ENCODE measurements at regions not wholly inside any gene's neighbourhood (a gene's known extent, or its start where the extent isn't known, plus 50 kb on each side); places are given as distances from the start of the nearest gene placed in this dataset.

- DNase-seq = no peak
Measured at GRCh38 chr9:121569266-121569648, 69.6 kb upstream of the GGTA1 start.

- DNase-seq = no peak
Measured at GRCh38 chr9:121572581-121572980, 72.9 kb upstream of the GGTA1 start.

GRCh38 chr9:121573717-121574485 lies 74.3 kb upstream of the GGTA1 start:
- DNase-seq = no peak

DNA sequence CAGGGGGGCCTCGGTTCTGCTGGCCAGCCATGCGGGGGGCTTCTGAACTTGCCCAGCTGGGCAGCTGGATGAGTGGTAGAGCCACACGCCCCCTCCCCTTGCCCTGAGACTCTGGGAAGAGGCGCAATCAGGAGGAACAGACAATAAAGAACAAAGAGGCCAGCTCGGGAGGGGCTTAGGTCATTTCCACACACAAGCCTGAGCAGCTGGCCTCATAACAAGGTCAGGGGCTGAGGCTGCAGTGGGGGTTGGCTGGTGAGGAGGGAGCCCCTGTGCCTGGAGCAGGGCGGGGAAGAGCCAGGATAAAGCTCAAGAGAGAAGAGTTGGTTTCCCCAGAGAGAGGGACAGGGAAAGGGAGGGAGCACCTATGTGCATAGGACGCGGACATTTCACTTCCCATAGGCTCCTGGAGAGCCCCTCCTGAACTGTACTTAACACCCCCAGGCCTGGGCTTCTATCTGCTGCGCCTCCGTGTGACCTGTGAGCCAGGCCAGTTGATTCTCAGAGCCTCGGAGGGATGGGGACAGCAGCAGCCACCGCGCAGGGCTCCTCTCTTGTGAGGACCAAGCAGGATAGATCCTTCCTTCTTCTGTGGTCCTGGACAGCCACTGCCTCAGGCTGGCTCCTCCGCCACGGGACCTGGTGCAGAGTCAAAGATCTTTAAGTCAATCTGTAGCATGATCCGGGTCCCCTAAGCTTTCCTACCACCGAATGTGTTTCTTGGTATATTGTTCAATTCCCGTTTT lies 75.3 kb upstream of the GGTA1 start:
- no peak for DNase-seq

GRCh38 chr9:121576281-121577075 lies 75.0 kb upstream of the DAB2IP start:
- no peak for DNase-seq

GRCh38 chr9:121577166-121577565 lies 74.3 kb upstream of the DAB2IP start:
- DNase-seq = no peak

DNA sequence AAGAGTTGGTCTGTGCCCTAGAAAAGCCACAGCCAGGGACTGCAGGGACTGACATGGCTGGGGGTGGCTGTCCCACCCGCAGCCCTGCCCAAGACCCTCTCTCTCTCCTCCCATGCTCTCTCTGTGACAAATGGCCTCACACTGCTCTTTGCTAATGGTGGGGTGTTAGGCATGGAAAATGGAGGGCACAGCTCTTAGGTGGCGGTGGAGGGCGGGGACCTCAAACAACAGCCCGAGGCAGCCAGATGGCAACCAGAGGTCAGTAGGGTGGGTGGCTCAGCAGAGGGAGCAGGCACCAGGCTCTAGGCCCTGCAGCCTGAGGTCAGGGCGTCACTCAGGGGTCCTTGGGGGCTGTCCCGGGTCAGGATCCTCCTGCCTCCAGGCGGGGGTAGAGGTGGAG lies 73.9 kb upstream of the DAB2IP start:
- DNase-seq = no peak

GRCh38 chr9:121581786-121582600 lies 69.4 kb upstream of the DAB2IP start:
- DNase-seq = peak; percentile 45 to 58

- no peak for DNase-seq
Measured at GRCh38 chr9:121582641-121583040, 68.8 kb upstream of the DAB2IP start.

DNA sequence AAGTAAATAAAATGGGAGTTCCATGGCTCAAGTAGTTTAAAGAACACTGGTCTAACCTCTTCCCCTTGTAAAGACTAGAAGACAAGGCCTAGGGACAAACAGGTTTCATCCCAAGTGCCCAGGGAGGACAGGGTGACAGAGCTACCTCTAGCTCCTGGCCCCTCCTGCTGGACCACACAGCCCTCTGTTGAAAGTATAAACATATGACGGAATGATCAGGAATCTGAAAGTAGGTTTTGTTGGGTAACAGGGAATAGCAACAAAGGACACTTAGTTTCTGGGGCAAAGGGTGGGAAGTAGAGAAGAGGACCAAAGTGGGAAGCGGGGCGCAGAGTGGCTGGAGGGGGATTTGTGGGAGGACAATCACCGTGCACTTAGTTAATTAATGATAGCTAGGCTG lies 67.0 kb upstream of the DAB2IP start:
- DNase-seq = no peak

DNA sequence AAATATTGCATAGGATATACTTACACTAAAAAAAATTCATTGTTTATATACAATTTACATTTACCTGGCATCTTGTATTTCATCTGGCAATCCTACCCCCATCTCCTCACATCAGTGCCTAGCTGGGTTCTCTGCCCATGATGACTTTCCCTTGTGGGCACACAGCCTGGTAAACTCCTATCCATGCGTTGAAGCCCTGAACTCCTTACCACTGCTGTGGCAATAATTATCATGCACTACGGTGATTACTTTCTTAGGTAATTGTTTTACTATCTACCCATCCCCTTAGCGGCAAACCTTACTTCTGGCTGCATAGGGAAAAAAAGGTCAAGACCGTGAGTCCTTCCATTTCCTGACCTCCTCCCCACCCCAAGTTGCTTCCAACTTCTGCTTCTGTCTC lies 63.6 kb upstream of the DAB2IP start:
- no peak for DNase-seq

DNA sequence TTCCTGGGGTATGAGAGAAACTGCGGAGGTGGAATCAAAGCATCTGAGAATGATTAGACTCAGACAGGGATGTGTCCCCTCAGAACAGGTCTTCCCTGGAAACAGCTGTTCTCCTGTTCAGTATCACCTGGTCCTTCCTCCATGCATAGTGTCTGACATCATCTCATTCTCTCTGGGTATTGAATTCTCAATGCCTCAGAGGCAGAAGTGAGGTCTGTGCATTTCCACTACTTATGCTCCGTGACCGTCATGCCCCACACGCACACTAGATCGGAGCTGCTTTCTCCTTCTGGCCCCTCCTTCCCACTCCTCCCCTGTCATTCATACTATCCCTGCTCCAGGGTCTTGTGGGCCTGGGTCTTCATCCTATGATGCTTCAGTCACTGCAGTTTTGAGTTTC lies 61.4 kb upstream of the DAB2IP start:
- no peak for DNase-seq

DNA sequence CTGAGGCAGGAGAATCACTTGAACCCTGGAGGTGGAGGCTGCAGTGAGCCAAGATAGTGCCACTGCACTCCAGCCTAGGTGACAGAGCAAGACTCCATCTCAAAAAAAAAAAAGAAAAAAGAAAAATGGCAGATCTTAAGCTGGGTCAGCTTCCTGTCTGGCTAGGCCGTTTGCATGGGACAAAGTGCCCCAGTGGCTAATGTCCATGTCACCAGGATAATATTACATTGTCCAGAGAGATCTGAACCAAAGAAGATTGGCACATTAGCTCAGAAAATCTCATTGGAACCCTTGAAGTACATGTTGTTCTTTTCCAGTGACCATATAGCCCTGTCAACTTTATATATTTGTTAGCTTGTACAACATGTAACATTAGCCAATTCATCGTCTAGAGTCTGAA lies 59.2 kb upstream of the DAB2IP start:
- no peak for DNase-seq

DNA sequence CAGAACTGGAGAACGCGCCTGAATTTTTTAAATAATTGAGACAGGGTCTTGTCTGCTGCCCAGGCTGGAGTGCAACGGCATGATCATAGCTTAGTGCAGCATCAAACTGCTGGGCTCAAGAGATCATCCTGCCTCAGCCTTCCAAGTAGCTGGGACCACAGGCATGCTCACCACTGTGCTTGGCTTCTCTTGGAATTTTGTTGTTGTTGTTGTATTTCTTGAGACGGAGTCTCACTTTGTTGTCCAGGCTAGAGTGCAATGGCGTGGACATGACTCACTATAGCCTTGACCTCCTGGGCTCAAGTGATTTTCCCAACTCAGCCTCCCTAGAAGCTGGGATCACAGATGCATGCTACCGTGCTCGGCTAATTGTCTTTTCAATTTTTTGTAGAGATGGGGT lies 58.4 kb upstream of the DAB2IP start:
- no peak for DNase-seq

DNA sequence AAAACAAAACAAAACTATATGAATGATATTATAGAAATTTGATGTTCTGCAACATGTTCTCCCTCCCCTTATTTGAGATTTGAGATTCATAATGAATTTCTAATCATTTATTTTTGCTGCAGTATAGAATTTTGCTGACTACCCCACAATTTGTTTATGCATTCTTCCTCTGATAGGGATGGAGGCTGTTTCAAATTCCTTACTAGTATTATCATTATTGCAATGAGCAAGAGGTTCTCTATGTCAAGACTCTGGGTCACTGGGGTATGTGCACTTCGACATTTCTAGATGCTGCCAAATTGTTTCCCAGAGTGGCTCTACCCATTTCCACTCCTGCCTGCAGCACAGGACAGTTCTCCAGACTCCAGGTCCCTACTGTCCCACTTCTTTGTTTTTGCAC lies 54.9 kb upstream of the DAB2IP start:
- no peak for DNase-seq

DNA sequence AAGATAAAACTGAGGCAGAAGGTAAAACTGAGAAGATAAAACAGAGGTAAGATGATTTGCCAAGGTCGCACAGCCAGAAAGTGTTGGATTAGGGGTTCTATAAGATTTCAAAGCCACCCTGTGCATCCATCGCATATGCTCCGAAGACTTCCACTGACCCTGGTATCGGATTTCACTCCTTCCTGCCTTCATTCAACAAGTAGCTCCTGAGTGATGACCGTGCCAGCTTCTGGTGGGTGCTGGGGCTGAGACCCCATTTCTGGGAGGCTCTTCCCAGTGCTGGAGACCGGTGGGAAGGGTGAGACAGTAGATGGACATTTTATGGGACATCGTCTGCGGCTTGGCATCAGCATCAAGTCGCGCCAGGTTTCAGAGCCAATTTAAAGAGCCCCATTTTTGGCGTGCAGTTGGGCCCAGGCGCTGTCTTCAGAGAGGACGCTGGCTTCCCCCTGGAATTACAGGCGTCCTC lies 53.7 kb upstream of the DAB2IP start:
- DNase-seq = no peak

DNA sequence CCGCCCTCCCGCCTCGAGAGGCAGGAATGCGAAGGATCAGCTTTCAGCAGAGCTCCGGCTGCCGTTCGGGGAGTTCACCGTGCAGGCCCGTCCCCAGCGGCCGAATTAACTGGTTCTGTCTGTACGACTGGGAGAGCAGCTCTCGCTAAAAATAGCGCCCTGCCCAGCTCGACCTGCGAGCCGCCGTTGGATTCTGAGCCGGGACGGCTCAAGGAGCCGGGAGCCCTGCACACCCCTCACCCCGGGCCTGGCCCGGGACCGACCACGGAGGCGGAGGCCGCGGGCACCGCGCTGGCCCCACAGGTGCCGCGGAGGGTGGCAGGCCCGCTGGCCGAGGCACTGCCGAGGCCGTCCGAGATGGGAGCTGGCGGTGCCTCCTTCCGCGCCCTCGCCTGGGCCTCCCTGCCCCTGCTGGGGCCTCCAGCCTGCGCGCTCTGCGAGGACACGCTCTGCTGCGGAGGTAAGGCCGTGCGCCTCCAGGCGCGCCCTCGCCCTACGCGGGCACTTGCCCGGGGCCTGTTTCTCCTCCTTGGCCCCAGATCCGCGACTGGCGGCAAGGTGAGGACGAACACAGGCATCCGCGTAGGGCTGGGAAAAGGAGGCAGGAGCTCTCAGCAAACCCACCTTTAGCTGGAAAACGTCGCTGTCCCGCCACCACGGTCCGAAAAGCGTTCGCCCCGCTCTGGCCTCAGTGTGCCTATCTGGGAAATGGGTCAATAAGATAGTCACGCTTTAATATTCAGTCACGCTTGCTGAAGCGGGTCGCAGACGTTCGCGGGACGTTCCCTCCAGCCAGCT lies 53.1 kb upstream of the DAB2IP start:
- no peak for DNase-seq

GRCh38 chr9:121598965-121599871 lies 52.2 kb upstream of the DAB2IP start:
- peak in 1 of 2 donors; percentile 30 for DNase-seq

DNA sequence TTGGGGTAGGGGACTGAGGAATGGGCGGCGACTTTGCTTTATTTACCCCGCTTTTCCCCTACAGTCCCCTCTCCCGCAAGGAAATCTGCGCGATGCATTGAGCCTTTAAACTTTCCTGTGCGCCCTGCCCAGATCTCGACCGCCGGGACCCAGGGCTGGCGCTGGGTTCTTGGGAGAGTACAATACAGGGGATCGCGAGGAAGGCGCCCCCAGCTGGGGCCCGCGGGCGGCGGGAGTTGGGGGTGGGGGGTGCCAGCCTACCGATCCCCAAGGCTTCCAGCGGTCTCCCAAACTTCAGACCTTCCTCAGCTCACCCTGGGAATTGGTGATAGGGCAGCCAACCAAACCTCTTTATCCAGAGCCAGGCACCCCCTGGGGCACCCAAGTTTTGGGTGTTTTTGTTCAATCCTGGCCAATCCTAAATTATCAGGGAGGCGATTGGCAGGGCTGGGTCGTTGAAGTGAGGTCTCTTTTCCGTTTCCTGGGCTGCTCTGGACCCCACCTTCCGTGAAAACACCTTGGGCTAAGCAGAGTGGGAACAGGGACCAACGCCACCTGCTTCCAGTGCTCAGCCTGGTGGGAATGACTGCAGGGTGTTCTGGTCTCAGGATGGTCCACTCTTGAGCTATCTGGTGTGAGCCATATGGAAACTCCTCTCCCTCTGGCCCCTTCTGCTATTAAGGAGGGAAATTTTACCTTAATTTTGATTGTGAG lies 51.4 kb upstream of the DAB2IP start:
- no peak for DNase-seq

- DNase-seq = no peak
Measured at GRCh38 chr9:121601194-121601593, 50.2 kb upstream of the DAB2IP start.

All from hippocampal formation (tissue), 2 donors.